ENCODE measurements at regions not wholly inside any gene's neighbourhood (a gene's known extent, or its start where the extent isn't known, plus 50 kb on each side); places are given as distances from the start of the nearest gene placed in this dataset.
"Not testable (repeated sequence)": the region's sequence is repeated elsewhere in the genome, so short reads cannot be mapped to it uniquely, and the experiment has no call there.

DNA sequence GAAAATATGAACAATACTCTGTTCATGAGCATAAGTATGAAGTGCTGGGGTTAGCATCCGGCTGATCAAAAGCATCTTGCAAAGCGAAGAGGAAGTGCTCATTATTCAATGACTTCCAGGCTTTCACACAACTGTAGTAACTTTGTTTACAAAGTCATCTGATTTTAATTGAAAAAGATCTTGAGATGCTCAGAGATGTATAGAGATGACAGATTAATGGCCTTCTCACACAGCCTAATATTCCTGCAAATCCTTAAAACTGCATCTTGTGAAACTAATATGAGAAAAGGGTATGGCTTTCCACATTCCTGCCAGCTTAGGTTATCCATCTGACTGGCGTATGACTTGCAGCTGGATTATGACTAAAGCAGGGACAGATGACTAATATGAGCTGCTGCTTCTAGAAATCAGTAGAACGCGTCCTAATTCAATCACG lies 125.4 kb downstream of the CASP12 start:
- H3K9me3 ChIP-seq (ENCODE audit: control insufficient read depth, low read depth, low read length), result no peaks in the 10 kb centered on the region
- dilution Hi-C loops (cut with MboI; ENCODE audit: extremely low pct_ligation_motif_present, low sequenced_read_pairs), result no loop called here
- H3K4me2 ChIP-seq (ENCODE audit: control insufficient read depth, extremely low read depth, insufficient read depth, low read depth, low read length), result peak overlapping the region; percentile 39
- no peak overlapping the region for H3K4me3 ChIP-seq (ENCODE audit: control insufficient read depth in 2 of 3, extremely low read depth in 1 of 3, insufficient read depth in 2 of 3, low read depth in 1 of 3, low read length in 3 of 3)
- peak overlapping the region; percentile 1 for H3K9ac ChIP-seq (ENCODE audit: control insufficient read depth, extremely low read depth, insufficient read depth, low read length)
- H3K27ac ChIP-seq (ENCODE audit: control insufficient read depth, insufficient read depth, low read length), result peak overlapping the region; percentile 85
- no peaks in the 10 kb centered on the region for H3K79me2 ChIP-seq (ENCODE audit: control insufficient read depth, insufficient read depth, low read length)
- TF ChIP-seq, protein P1, sequence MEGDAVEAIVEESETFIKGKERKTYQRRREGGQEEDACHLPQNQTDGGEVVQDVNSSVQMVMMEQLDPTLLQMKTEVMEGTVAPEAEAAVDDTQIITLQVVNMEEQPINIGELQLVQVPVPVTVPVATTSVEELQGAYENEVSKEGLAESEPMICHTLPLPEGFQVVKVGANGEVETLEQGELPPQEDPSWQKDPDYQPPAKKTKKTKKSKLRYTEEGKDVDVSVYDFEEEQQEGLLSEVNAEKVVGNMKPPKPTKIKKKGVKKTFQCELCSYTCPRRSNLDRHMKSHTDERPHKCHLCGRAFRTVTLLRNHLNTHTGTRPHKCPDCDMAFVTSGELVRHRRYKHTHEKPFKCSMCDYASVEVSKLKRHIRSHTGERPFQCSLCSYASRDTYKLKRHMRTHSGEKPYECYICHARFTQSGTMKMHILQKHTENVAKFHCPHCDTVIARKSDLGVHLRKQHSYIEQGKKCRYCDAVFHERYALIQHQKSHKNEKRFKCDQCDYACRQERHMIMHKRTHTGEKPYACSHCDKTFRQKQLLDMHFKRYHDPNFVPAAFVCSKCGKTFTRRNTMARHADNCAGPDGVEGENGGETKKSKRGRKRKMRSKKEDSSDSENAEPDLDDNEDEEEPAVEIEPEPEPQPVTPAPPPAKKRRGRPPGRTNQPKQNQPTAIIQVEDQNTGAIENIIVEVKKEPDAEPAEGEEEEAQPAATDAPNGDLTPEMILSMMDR (optimal IDR thresholded peaks at IDR 0.05 in 1 of 3, IDR thresholded peaks at IDR 0.05 in 1 of 3, conservative IDR thresholded peaks at IDR 0.05 in 1 of 3; ENCODE audit: extremely low read depth in 1 of 3, insufficient read depth in 2 of 3, low read length in 3 of 3), result no peak
- no peak for TF ChIP-seq EZH2 (IDR thresholded peaks at IDR 0.05; ENCODE audit: low read length)
- FAIRE-seq, result peak; percentile 95
- H3K4me1 ChIP-seq (ENCODE audit: control insufficient read depth, extremely low read depth, insufficient read depth, low read length), result peaks cover 38% of the 10 kb centered on the region
- H2AFZ ChIP-seq (ENCODE audit: control insufficient read depth, low read length), result no peak overlapping the region
- H4K20me1 ChIP-seq (ENCODE audit: control insufficient read depth, extremely low read depth, insufficient read depth, low read length), result no peaks in the 10 kb centered on the region
- peak; percentile 76 for DNase-seq (ENCODE audit: low read depth, low spot score)
- H3K36me3 ChIP-seq (ENCODE audit: control insufficient read depth in 2 of 2, extremely low read depth in 1 of 2, insufficient read depth in 2 of 2, low read length in 2 of 2), result no peaks in the 10 kb centered on the region
- no peaks in the 10 kb centered on the region for H3K27me3 ChIP-seq (ENCODE audit: control insufficient read depth, extremely low read depth, insufficient read depth, low read length)
- H3K9me1 ChIP-seq (ENCODE audit: control insufficient read depth, extremely low read depth, insufficient read depth, low read length), result no peaks in the 10 kb centered on the region

DNA sequence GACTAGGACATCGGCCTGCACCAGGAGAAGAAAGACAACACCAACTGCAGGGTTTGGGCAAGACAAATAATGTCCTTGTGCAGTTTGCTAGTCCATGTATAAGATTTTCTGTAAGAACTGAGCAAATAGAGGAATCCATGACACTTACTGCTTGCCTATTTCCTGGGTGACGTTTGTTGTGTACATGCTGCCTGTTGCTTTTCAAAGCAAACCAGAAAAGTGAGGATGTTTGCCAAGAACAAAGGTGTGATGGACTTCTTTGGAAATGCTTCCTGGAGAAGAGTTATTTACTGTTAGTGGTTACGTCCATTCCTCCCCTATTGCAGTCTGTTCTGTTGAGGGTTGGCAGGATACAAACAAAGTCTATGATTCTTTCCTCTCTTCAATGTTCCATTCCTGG lies 126.5 kb downstream of the CASP12 start:
- H3K9me3 ChIP-seq (ENCODE audit: control insufficient read depth, low read depth, low read length), result no peaks in the 10 kb centered on the region
- DNase-seq (ENCODE audit: low read depth, low spot score), result no peak
- H3K4me3 ChIP-seq (ENCODE audit: control insufficient read depth in 2 of 3, extremely low read depth in 1 of 3, insufficient read depth in 2 of 3, low read depth in 1 of 3, low read length in 3 of 3), result no peak overlapping the region
- no peaks in the 10 kb centered on the region for H3K27me3 ChIP-seq (ENCODE audit: control insufficient read depth, extremely low read depth, insufficient read depth, low read length)
- H3K27ac ChIP-seq (ENCODE audit: control insufficient read depth, insufficient read depth, low read length), result peak overlapping the region; percentile 85
- no peaks in the 10 kb centered on the region for H3K9me1 ChIP-seq (ENCODE audit: control insufficient read depth, extremely low read depth, insufficient read depth, low read length)
- H2AFZ ChIP-seq (ENCODE audit: control insufficient read depth, low read length), result peak overlapping the region; percentile 86
- H3K79me2 ChIP-seq (ENCODE audit: control insufficient read depth, insufficient read depth, low read length), result no peaks in the 10 kb centered on the region
- no peaks in the 10 kb centered on the region for H4K20me1 ChIP-seq (ENCODE audit: control insufficient read depth, extremely low read depth, insufficient read depth, low read length)
- peaks cover 32% of the 10 kb centered on the region for H3K4me1 ChIP-seq (ENCODE audit: control insufficient read depth, extremely low read depth, insufficient read depth, low read length)
- H3K9ac ChIP-seq (ENCODE audit: control insufficient read depth, extremely low read depth, insufficient read depth, low read length), result peak overlapping the region; percentile 29
- peak overlapping the region; percentile 29 for H3K4me2 ChIP-seq (ENCODE audit: control insufficient read depth, extremely low read depth, insufficient read depth, low read depth, low read length)
- peak; percentile 58 for FAIRE-seq
- TF ChIP-seq, protein P1 (optimal IDR thresholded peaks at IDR 0.05 in 1 of 3, IDR thresholded peaks at IDR 0.05 in 1 of 3, conservative IDR thresholded peaks at IDR 0.05 in 1 of 3; ENCODE audit: extremely low read depth in 1 of 3, insufficient read depth in 2 of 3, low read length in 3 of 3), result no peak
- no peak for TF ChIP-seq EZH2 (IDR thresholded peaks at IDR 0.05; ENCODE audit: low read length)
- dilution Hi-C loops (cut with MboI; ENCODE audit: extremely low pct_ligation_motif_present, low sequenced_read_pairs), result no loop called here
- H3K36me3 ChIP-seq (ENCODE audit: control insufficient read depth in 2 of 2, extremely low read depth in 1 of 2, insufficient read depth in 2 of 2, low read length in 2 of 2), result no peaks in the 10 kb centered on the region

DNA sequence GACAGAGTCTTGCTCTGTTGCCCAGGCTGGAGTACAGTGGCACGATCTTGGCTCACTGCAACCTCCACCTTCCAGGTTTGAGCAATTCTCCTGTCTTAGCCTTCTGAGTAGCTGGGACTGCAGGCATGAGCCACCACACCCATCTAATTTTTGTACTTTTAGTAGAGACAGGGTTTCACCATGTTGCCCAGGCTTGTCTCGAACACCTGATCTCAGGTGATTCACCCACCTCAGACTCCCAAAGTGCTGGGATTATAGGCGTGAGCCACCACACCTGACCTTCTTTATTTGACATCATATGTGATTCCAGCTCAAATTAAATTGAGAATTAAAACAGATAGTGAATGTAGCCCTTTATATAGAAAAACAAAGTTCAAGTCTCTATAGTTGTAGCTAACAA lies 127.2 kb downstream of the CASP12 start:
- H3K9me1 ChIP-seq (ENCODE audit: control insufficient read depth, extremely low read depth, insufficient read depth, low read length); H3K36me3 ChIP-seq (ENCODE audit: control insufficient read depth in 2 of 2, extremely low read depth in 1 of 2, insufficient read depth in 2 of 2, low read length in 2 of 2); H3K9ac ChIP-seq (ENCODE audit: control insufficient read depth, extremely low read depth, insufficient read depth, low read length); H4K20me1 ChIP-seq (ENCODE audit: control insufficient read depth, extremely low read depth, insufficient read depth, low read length); H3K4me2 ChIP-seq (ENCODE audit: control insufficient read depth, extremely low read depth, insufficient read depth, low read depth, low read length); dilution Hi-C loops (cut with MboI; ENCODE audit: extremely low pct_ligation_motif_present, low sequenced_read_pairs); H3K4me3 ChIP-seq (ENCODE audit: control insufficient read depth in 2 of 3, extremely low read depth in 1 of 3, insufficient read depth in 2 of 3, low read depth in 1 of 3, low read length in 3 of 3); H3K79me2 ChIP-seq (ENCODE audit: control insufficient read depth, insufficient read depth, low read length); H3K27me3 ChIP-seq (ENCODE audit: control insufficient read depth, extremely low read depth, insufficient read depth, low read length); H3K9me3 ChIP-seq (ENCODE audit: control insufficient read depth, low read depth, low read length): not testable (repeated sequence)
- Histone ChIP-seq H2AFZ (ENCODE audit: control insufficient read depth, low read length) (peak overlapping the region; percentile 86), H3K27ac (ENCODE audit: control insufficient read depth, insufficient read depth, low read length) (peak overlapping the region; percentile 85), H3K4me1 (ENCODE audit: control insufficient read depth, extremely low read depth, insufficient read depth, low read length) (peaks cover 24% of the 10 kb centered on the region)
- DNase-seq (ENCODE audit: low read depth, low spot score) (peak; percentile 58), FAIRE-seq (peak; percentile 17)
